HFF-Myc (cell line): ENCODE measurements at regions not wholly inside any gene's neighbourhood (a gene's known extent, or its start where the extent isn't known, plus 50 kb on each side); places are given as distances from the start of the nearest gene placed in this dataset.
"Not testable (repeated sequence)": the region's sequence is repeated elsewhere in the genome, so short reads cannot be mapped to it uniquely, and the experiment has no call there.

Source experiments
- DNase-seq: peaks from one replicate; pipeline ENCODE4 v3.0.0-alpha.2; 2011; ENCODE audit warnings: low read depth; ENCODE audit errors: extremely low read depth
- H3K4me3 ChIP-seq: replicated peaks from 2 replicates; pipeline ENCODE4 v1.5.1; 2011; ENCODE audit warnings: low read depth, mild to moderate bottlenecking, control low read depth, low read length
- TF ChIP-seq, protein P1 (sequence below): IDR thresholded peaks from 2 replicates; pipeline ENCODE4 v1.5.1; 2012; ENCODE audit warnings: mild to moderate bottlenecking, low read depth, low read length, control low read depth; ENCODE audit errors: missing control alignments

DNA sequence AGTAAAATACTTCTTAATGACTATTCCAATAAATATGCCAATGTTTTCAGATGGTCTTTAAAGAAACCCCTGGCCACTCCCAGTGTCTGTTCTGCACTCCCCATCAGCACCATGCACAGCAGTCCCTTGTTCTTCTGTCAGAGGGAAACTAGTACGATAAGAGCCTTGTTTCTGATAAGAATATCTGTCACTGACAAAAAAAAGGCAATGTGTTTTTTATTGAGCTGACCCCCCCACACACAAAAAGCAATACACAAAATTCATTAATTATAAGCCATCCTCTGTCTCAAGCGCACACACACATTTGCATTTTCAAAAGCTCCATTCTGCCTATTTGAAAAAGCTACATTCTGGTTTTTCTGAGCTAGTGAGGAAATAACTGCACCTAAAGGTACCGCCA is 119.1 kb downstream of the ENC1 start:
- TF ChIP-seq, protein P1, sequence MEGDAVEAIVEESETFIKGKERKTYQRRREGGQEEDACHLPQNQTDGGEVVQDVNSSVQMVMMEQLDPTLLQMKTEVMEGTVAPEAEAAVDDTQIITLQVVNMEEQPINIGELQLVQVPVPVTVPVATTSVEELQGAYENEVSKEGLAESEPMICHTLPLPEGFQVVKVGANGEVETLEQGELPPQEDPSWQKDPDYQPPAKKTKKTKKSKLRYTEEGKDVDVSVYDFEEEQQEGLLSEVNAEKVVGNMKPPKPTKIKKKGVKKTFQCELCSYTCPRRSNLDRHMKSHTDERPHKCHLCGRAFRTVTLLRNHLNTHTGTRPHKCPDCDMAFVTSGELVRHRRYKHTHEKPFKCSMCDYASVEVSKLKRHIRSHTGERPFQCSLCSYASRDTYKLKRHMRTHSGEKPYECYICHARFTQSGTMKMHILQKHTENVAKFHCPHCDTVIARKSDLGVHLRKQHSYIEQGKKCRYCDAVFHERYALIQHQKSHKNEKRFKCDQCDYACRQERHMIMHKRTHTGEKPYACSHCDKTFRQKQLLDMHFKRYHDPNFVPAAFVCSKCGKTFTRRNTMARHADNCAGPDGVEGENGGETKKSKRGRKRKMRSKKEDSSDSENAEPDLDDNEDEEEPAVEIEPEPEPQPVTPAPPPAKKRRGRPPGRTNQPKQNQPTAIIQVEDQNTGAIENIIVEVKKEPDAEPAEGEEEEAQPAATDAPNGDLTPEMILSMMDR = no peak
- H3K4me3 ChIP-seq = no peak overlapping the region
- DNase-seq = no peak

- TF ChIP-seq, protein P1 = no peak
- no peak for DNase-seq
- H3K4me3 ChIP-seq = no peak overlapping the region
Observed at GRCh38 chr5:74519679-74520078, 120.8 kb downstream of the ENC1 start.

- H3K4me3 ChIP-seq = no peak overlapping the region
- TF ChIP-seq, protein P1 = no peak
- no peak for DNase-seq
Observed at GRCh38 chr5:74519161-74519571, 121.4 kb downstream of the ENC1 start.

GRCh38 chr5:74517700-74518099 is 122.8 kb downstream of the ENC1 start:
- DNase-seq = no peak
- no peak overlapping the region for H3K4me3 ChIP-seq
- TF ChIP-seq, protein P1 = no peak

DNA sequence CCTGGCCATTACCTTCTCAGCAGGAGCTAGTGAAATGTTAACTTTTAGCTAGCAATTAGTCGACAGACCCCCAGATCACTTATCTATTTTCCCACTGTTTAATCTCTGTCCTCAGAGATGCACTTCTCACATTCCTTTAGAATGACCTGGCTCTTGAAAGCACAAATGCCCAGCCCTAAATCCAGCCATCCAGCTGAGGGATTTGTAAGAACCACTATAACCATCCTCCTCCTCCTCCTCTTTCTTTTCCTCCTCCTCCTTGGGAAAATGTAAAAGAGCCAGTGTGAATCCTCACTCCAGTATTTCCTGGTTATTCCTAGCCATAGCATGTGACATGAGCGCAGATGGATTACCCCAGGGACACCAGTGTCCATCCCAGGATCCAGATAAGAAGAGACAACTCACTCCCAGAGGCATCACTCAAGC is 124.3 kb downstream of the ENC1 start:
- TF ChIP-seq, protein P1 = no peak
- no peak for DNase-seq
- no peak overlapping the region for H3K4me3 ChIP-seq

GRCh38 chr5:74514888-74515551 is 125.5 kb downstream of the ENC1 start:
- no peak overlapping the region for H3K4me3 ChIP-seq
- TF ChIP-seq, protein P1 = no peak
- no peak for DNase-seq

GRCh38 chr5:74511770-74512169 is 128.8 kb downstream of the ENC1 start:
- not testable (repeated sequence) for H3K4me3 ChIP-seq, DNase-seq
